Kidney (tissue), 13 donors: ENCODE measurements at regions not wholly inside any gene's neighbourhood (a gene's known extent, or its start where the extent isn't known, plus 50 kb on each side); places are given as distances from the start of the nearest gene placed in this dataset.

ENCODE experiments used
- DNase-seq, 5 donors: peaks; one replicate each; pipeline ENCODE4 v3.0.0-alpha.2; 2013 to 2020
- FAIRE-seq: peaks from 2 replicates; lab custom pipeline; 2012; peaks lifted over from hg19 to GRCh38; lab: Jason Lieb, UNC
- H3K27ac ChIP-seq, 2 donors: one replicate each; pipeline ENCODE4 v1.7.0; 2013; ENCODE audit warnings: low read depth in 2 of 2, low read length in 2 of 2, inconsistent platforms in 1 of 2
- H3K27me3 ChIP-seq: one replicate; pipeline ENCODE4 v1.7.1; 2013; ENCODE audit warnings: low read length, inconsistent platforms; ENCODE audit not compliant: control insufficient read depth, insufficient read depth
- H3K36me3 ChIP-seq, 3 donors: one replicate each; pipeline versions ENCODE4 v1.7.0 to v1.7.1; 2013; ENCODE audit warnings: low read length in 3 of 3, control low read depth in 1 of 3, inconsistent platforms in 1 of 3; ENCODE audit not compliant: insufficient read depth in 3 of 3, control insufficient read depth in 2 of 3
- H3K4me1 ChIP-seq, 3 donors: one replicate each; pipeline versions ENCODE4 v1.7.0 to v1.7.1; 2013; ENCODE audit warnings: low read length in 3 of 3, inconsistent platforms in 1 of 3, low read depth in 1 of 3; ENCODE audit not compliant: control insufficient read depth in 2 of 3, insufficient read depth in 2 of 3
- H3K4me3 ChIP-seq, 3 donors: one replicate each; pipeline versions ENCODE4 v1.7.0 to v1.8.1; 2013; ENCODE audit warnings: low read length in 3 of 3, control low read depth in 1 of 3, inconsistent platforms in 1 of 3
- H3K9ac ChIP-seq, 3 donors: one replicate each; pipeline versions ENCODE4 v1.7.0 to v1.7.1; 2013; ENCODE audit warnings: low read length in 3 of 3, control low read depth in 1 of 3, inconsistent platforms in 1 of 3
- H3K9me3 ChIP-seq, 3 donors: one replicate each; pipeline versions ENCODE4 v1.7.0 to v1.7.1; 2013; ENCODE audit warnings: low read length in 3 of 3, control low read depth in 1 of 3, inconsistent platforms in 1 of 3; ENCODE audit not compliant: control insufficient read depth in 2 of 3, insufficient read depth in 1 of 3
- intact Hi-C: fragments of 100-400 bp; cut with DNase I; formaldehyde crosslinking; loops from one replicate; pipeline ENCODE4 v1.11.1; 2022
- TF ChIP-seq, protein P1 (sequence below): IDR thresholded peaks from 3 replicates; pipeline ENCODE4 v1.5.1; 2012; ENCODE audit warnings: mild to moderate bottlenecking, moderate library complexity, borderline replicate concordance; ENCODE audit not compliant: insufficient read depth; ENCODE audit errors: extremely low read depth
- donor health status: control.
- donor health status: control.
- donor health status: control.
- donor health status: control.
- donor health status: control.
- donor health status: DM: yes; HTN: yes; CAD: no.
- donor health status: Normal renal cell carcinoma (clear cell type).

DNA sequence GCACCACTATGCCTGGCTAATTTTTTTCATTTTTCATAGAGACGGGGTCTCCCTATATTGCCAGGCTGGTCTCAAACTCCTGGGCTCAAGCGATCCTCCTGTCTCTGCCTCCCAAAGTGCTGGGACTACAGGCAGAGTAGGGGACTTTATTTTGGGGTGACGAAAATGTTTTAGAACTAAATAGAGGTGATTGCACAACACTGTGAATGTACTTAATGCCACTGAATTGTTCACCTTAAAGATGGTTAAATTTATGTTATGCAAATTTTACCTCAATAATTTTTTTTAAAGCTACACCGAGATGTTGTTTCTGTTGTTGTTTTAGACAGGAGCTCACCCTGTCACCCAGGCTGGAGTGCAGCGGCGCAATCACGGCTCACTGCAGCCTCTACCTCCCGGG, 111.9 kb upstream of the SEC14L1 start:
- no peaks in the 10 kb centered on the region for H3K36me3 ChIP-seq
- no peak for DNase-seq
- FAIRE-seq = no peak
- H3K4me3 ChIP-seq = no peak overlapping the region
- intact Hi-C loops = no loop called here
- no peak overlapping the region for H3K27ac ChIP-seq
- no peaks in the 10 kb centered on the region for H3K4me1 ChIP-seq
- no peak overlapping the region for H3K9ac ChIP-seq
- H3K27me3 ChIP-seq = no peaks in the 10 kb centered on the region
- TF ChIP-seq, protein P1, sequence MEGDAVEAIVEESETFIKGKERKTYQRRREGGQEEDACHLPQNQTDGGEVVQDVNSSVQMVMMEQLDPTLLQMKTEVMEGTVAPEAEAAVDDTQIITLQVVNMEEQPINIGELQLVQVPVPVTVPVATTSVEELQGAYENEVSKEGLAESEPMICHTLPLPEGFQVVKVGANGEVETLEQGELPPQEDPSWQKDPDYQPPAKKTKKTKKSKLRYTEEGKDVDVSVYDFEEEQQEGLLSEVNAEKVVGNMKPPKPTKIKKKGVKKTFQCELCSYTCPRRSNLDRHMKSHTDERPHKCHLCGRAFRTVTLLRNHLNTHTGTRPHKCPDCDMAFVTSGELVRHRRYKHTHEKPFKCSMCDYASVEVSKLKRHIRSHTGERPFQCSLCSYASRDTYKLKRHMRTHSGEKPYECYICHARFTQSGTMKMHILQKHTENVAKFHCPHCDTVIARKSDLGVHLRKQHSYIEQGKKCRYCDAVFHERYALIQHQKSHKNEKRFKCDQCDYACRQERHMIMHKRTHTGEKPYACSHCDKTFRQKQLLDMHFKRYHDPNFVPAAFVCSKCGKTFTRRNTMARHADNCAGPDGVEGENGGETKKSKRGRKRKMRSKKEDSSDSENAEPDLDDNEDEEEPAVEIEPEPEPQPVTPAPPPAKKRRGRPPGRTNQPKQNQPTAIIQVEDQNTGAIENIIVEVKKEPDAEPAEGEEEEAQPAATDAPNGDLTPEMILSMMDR = no peak
- peaks cover 0 to 15% (median 3%) of the 10 kb centered on the region in 3 donors for H3K9me3 ChIP-seq

DNA sequence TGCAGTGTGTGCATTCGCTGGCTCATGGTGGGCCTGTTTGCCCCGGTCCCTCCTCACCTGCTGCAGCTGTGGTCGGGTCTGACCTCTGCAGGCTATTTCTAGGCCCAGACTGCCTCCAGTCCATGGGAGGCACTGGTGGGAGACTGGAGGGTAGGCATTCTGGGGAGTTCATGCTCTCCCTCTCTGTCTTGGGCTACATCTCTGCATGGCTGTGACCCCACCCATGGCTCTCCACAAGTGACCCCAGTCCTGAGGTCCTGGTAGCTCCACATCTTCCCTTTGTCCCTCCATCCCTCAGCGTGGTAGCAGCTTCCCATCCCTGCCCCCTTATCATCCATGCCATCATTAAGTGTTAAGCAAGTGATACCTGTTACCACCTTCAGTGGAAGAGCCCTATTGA, 107.8 kb upstream of the SEC14L1 start:
- intact Hi-C loops = no loop called here
- no peak for FAIRE-seq

GRCh38 chr17:77033892-77034404, 106.8 kb upstream of the SEC14L1 start:
- no peak for FAIRE-seq
- H3K9ac ChIP-seq = no peak overlapping the region
- DNase-seq = no peak
- no peaks in the 10 kb centered on the region for H3K4me1 ChIP-seq
- intact Hi-C loops = no loop called here
- peaks cover 0 to 9% (median 3%) of the 10 kb centered on the region in 3 donors for H3K9me3 ChIP-seq
- H3K36me3 ChIP-seq = no peaks in the 10 kb centered on the region
- H3K27me3 ChIP-seq = no peaks in the 10 kb centered on the region
- TF ChIP-seq, protein P1 = no peak
- no peak overlapping the region for H3K4me3 ChIP-seq
- no peak overlapping the region for H3K27ac ChIP-seq

More for the DNA sequence above, 107.8 kb upstream of the SEC14L1 start:
- H3K36me3 ChIP-seq = no peaks in the 10 kb centered on the region
- H3K9ac ChIP-seq = no peak overlapping the region
- H3K4me1 ChIP-seq = no peaks in the 10 kb centered on the region
- H3K27ac ChIP-seq = no peak overlapping the region
- no peak for DNase-seq
- no peaks in the 10 kb centered on the region for H3K27me3 ChIP-seq
- peaks cover 0 to 9% (median 3%) of the 10 kb centered on the region in 3 donors for H3K9me3 ChIP-seq
- H3K4me3 ChIP-seq = no peak overlapping the region
- TF ChIP-seq, protein P1 = no peak
